GM12878 (cell line): ENCODE measurements at regions not wholly inside any gene's neighbourhood (a gene's known extent, or its start where the extent isn't known, plus 50 kb on each side); places are given as distances from the start of the nearest gene placed in this dataset.
A peak's percentile ranks its signal among the peaks of the same experiment; 100 is the strongest.

Experiments used
- ATAC-seq: fragments of 200-7000 bp; cut with Tn5 transposase; 3 replicates; pipeline ENCODE4 v1.9.1; 2020; ENCODE audit warnings: mild to moderate bottlenecking, moderate library complexity
- BruUV-seq: library from RNA; stranded (reverse); fragments of 400-500 nt; replicated peaks from 2 replicates; lab custom pipeline; 2021; lab: Mats Ljungman, UMichigan
- CTCF ChIA-PET: fragments of 300-600 bp; sonication (Branson Sonifier 250); formaldehyde crosslinking; extraction: SDS; loops from one replicate; lab custom pipeline; 2021; ENCODE audit warnings: inconsistent platforms; lab: Yijun Ruan, JAX
- POLR2A ChIA-PET: fragments of 350-600 bp; formaldehyde crosslinking; extraction: SDS; loops from one replicate; lab custom pipeline; 2021; ENCODE audit warnings: inconsistent platforms; lab: Charles Lee
- RAD21 ChIA-PET: fragments of 300-600 bp; sonication (Branson Sonifier 250); formaldehyde crosslinking; loops from one replicate; lab custom pipeline; 2023; ENCODE audit warnings: antibody characterized with exemption; ENCODE audit not compliant: unreplicated experiment; lab: Charles Lee
- SMC1A ChIA-PET: fragments of 300-600 bp; sonication (Branson Sonifier 250); formaldehyde crosslinking; loops from one replicate; lab custom pipeline; 2023; ENCODE audit not compliant: unreplicated experiment, uncharacterized antibody; lab: Charles Lee
- DNase-seq: peaks from one replicate; pipeline ENCODE4 v3.0.0-alpha.2; 2011; ENCODE audit warnings: low read depth, low spot score
- FAIRE-seq: peaks from 3 replicates; lab custom pipeline; 2011; peaks lifted over from hg19 to GRCh38; lab: Jason Lieb, UNC
- H2AFZ ChIP-seq: 2 replicates; pipeline ENCODE4 v1.6.0; 2011; ENCODE audit warnings: low read depth, low read length, control low read depth; ENCODE audit not compliant: control insufficient read depth
- H3K27ac ChIP-seq: 2 replicates; pipeline ENCODE4 v1.5.1; 2011; ENCODE audit warnings: control low read depth; ENCODE audit not compliant: control insufficient read depth, insufficient read depth
- H3K27me3 ChIP-seq, 2 experiments: replicated peaks in 1 of 2; 2 replicates each; pipeline versions ENCODE4 v1.6.0 to v1.6.1; 2011; ENCODE audit warnings: low read length in 1 of 2; ENCODE audit not compliant: control insufficient read depth in 2 of 2, insufficient read depth in 2 of 2
- H3K36me3 ChIP-seq, 2 experiments: 2 replicates each; pipeline ENCODE4 v1.5.1; 2011; ENCODE audit warnings: low read length in 1 of 2; ENCODE audit not compliant: control insufficient read depth in 2 of 2, insufficient read depth in 2 of 2
- H3K4me1 ChIP-seq: 2 replicates; pipeline ENCODE4 v1.6.1; 2011; ENCODE audit warnings: mild to moderate bottlenecking, low read length, moderate library complexity, mixed read lengths; ENCODE audit not compliant: control insufficient read depth, insufficient read depth
- H3K4me2 ChIP-seq: 2 replicates; pipeline ENCODE4 v1.6.0; 2011; ENCODE audit warnings: control low read depth; ENCODE audit not compliant: control insufficient read depth, insufficient read depth
- H3K4me3 ChIP-seq: fragments of 200-600 bp; sonication (generic); 2 replicates; pipeline ENCODE4 v1.5.1; 2016
- H3K79me2 ChIP-seq: 2 replicates; pipeline ENCODE4 v1.6.0; 2011; ENCODE audit warnings: low read length; ENCODE audit not compliant: control insufficient read depth, insufficient read depth
- H3K9ac ChIP-seq: 2 replicates; pipeline ENCODE4 v1.8.0; 2011; ENCODE audit warnings: low read length, control low read depth, mixed read lengths; ENCODE audit not compliant: control insufficient read depth, insufficient read depth
- H3K9me3 ChIP-seq: replicated peaks from 3 replicates; pipeline ENCODE4 v1.5.1; 2011; ENCODE audit warnings: mild to moderate bottlenecking, low read length; ENCODE audit not compliant: control insufficient read depth, insufficient read depth
- H4K20me1 ChIP-seq: 2 replicates; pipeline ENCODE4 v1.6.0; 2011; ENCODE audit not compliant: control insufficient read depth, insufficient read depth
- BMI1 ChIP-seq: fragments of 450-650 bp; IDR thresholded peaks from 2 replicates; pipeline ENCODE4 v1.6.1; 2016; ENCODE audit warnings: mild to moderate bottlenecking, moderate library complexity, borderline replicate concordance
- CBX5 ChIP-seq: sonication (generic); IDR thresholded peaks from 2 replicates; pipeline ENCODE4 v1.6.1; 2016; ENCODE audit warnings: low read depth, moderate library complexity, mild to moderate bottlenecking, inconsistent platforms
- CEBPB ChIP-seq, 2 experiments: fragments of 150-350 bp in 1 of 2; IDR thresholded peaks; 2 replicates each; pipeline ENCODE4 v1.6.1; 2012 to 2014; ENCODE audit warnings: low read depth in 2 of 2, low read length in 2 of 2, borderline replicate concordance in 1 of 2, inconsistent platforms in 1 of 2
- CHD2 ChIP-seq: IDR thresholded peaks from 2 replicates; pipeline ENCODE4 v1.6.1; 2011; ENCODE audit warnings: low read depth, low read length, improper control_type of control experiment, borderline replicate concordance
- MTA2 ChIP-seq: fragments of 450-650 bp; IDR thresholded peaks from 2 replicates; pipeline ENCODE4 v1.6.1; 2016; ENCODE audit warnings: low read depth, mild to moderate bottlenecking, moderate library complexity
- MYB ChIP-seq: fragments of 150-350 bp; IDR thresholded peaks from 2 replicates; pipeline ENCODE4 v1.6.1; 2014; ENCODE audit warnings: mild to moderate bottlenecking, low read depth, low read length, borderline replicate concordance
- RAD51 ChIP-seq: fragments of 450-650 bp; IDR thresholded peaks from 2 replicates; pipeline ENCODE4 v1.6.1; 2016; ENCODE audit warnings: moderate library complexity, mild to moderate bottlenecking, inconsistent platforms
- RB1 ChIP-seq: fragments of 450-650 bp; formaldehyde crosslinking; IDR thresholded peaks from 2 replicates; pipeline ENCODE4 v1.6.1; 2017; ENCODE audit warnings: mild to moderate bottlenecking, borderline replicate concordance
- RUNX3 ChIP-seq: IDR thresholded peaks from 2 replicates; pipeline ENCODE4 v1.6.1; 2012; ENCODE audit warnings: low read length, inconsistent platforms
- SIN3A ChIP-seq: IDR thresholded peaks from 2 replicates; pipeline ENCODE4 v1.6.1; 2012; ENCODE audit warnings: low read depth, low read length, improper control_type of control experiment
- SMARCA5 ChIP-seq: fragments of 450-650 bp; IDR thresholded peaks from 2 replicates; pipeline ENCODE4 v1.6.1; 2017; ENCODE audit warnings: mild to moderate bottlenecking
- SPI1 ChIP-seq: IDR thresholded peaks from 2 replicates; pipeline ENCODE4 v1.6.1; 2011; ENCODE audit warnings: low read depth, mild to moderate bottlenecking, low read length, moderate library complexity, borderline replicate concordance; ENCODE audit not compliant: insufficient read depth
- SREBF1 ChIP-seq: IDR thresholded peaks from 2 replicates; pipeline ENCODE4 v1.6.1; 2012; ENCODE audit warnings: mild to moderate bottlenecking, low read length
- WGBS: methylation state at CpG from one replicate; pipeline ENCODE4 v1.1.6; 2016; ENCODE audit warnings: low lambda C conversion rate; ENCODE audit not compliant: insufficient replicate concordance, insufficient coverage; ENCODE audit errors: missing lambda C conversion rate; 5-methylcytosine and 5-hydroxymethylcytosine counted together
- in situ Hi-C: fragments of 300-500 bp; cut with MboI; formaldehyde crosslinking; loops from 9 replicates; pipeline ENCODE4 v1.14.3; 2018; ENCODE audit warnings: mixed read lengths
- intact Hi-C: fragments of 100-400 bp; cut with micrococcal nuclease; formaldehyde crosslinking; loops from one replicate; pipeline ENCODE4 v1.14.2; 2022; ENCODE audit not compliant: unreplicated experiment
- TF ChIP-seq, protein P1 (sequence below): fragments of 450-650 bp; IDR thresholded peaks from 2 replicates; pipeline ENCODE4 v1.6.1; 2017; ENCODE audit warnings: borderline replicate concordance

DNA sequence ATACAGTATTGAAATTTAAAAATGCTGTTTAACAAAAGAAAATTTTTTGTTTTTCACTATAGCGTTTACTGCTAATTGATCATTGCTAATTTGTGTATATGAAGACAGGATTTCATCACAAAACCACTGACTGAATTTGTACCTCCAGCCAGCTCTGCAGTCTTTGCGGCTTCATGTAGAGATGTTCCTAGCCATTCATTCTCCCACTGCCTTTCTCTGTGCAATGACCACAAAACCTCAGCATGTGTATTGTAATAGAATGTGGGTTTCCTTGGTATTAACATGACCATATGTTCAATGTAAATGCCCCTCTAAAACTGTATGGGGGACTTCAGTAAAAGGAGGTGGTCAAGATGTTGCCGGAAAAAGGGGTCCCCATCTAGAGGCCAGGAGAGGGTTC, 81.1 kb upstream of the STEAP1B start:
- DNase-seq (no peak), FAIRE-seq (no peak), ATAC-seq (no peak)
- WGBS = 59% methylated on average over 3 of the region's 3 CpGs
- no peak overlapping the region for H2AFZ ChIP-seq
- no peaks in the 10 kb centered on the region for H3K79me2 ChIP-seq
- no peak overlapping the region for H3K27ac ChIP-seq
- peaks cover 1 to 7% of the 10 kb centered on the region in 2 experiments; a peak in 3 of 4 replicates for H3K27me3 ChIP-seq
- no peaks in the 10 kb centered on the region for H3K36me3 ChIP-seq
- BruUV-seq = no TSS peak
- no peaks in the 10 kb centered on the region; the same call in 2 of the 3 replicates for H3K9me3 ChIP-seq
- TF ChIP-seq BMI1 (no peak), RUNX3 (peak; percentile 30; the same call in 1 of the 2 replicates), CEBPB (IDR thresholded peaks at IDR 0.05; ENCODE audit: borderline replicate concordance in 1 of 2, low read depth in 2 of 2, low read length in 2 of 2) (no peak), SMARCA5 (no peak), SREBF1 (no peak), MTA2 (no peak), RB1 (no peak), MYB (no peak), SPI1 (no peak)
- RAD21 ChIA-PET = no interaction called here
- no peak overlapping the region for H3K4me3 ChIP-seq
- H3K9ac ChIP-seq = no peak overlapping the region
- no peak overlapping the region for H3K4me2 ChIP-seq
- SMC1A ChIA-PET = interaction anchor here (1.3 kb wide), 1 partner anchor 10 kb away, joined by 3 read pairs; no protein-coding TSS in a partner anchor
- in situ Hi-C loops = no loop called here
- H3K4me1 ChIP-seq = peaks cover 11% of the 10 kb centered on the region
- no peaks in the 10 kb centered on the region for H4K20me1 ChIP-seq
- POLR2A ChIA-PET = no interaction called here
- CTCF ChIA-PET = no interaction called here
- intact Hi-C loops = no loop called here

GRCh38 chr7:22579961-22580360, 80.0 kb upstream of the STEAP1B start:
- CTCF ChIA-PET = no interaction called here
- POLR2A ChIA-PET = no interaction called here
- no peak for ATAC-seq

More at GRCh38 chr7:22579961-22580360, 80.0 kb upstream of the STEAP1B start:
- H3K27ac ChIP-seq = no peak overlapping the region
- no peaks in the 10 kb centered on the region; the same call in 2 of the 3 replicates for H3K9me3 ChIP-seq
- H3K9ac ChIP-seq = no peak overlapping the region
- no peak for FAIRE-seq
- no peak overlapping the region for H3K4me3 ChIP-seq
- BruUV-seq = no TSS peak
- TF ChIP-seq, protein P1, sequence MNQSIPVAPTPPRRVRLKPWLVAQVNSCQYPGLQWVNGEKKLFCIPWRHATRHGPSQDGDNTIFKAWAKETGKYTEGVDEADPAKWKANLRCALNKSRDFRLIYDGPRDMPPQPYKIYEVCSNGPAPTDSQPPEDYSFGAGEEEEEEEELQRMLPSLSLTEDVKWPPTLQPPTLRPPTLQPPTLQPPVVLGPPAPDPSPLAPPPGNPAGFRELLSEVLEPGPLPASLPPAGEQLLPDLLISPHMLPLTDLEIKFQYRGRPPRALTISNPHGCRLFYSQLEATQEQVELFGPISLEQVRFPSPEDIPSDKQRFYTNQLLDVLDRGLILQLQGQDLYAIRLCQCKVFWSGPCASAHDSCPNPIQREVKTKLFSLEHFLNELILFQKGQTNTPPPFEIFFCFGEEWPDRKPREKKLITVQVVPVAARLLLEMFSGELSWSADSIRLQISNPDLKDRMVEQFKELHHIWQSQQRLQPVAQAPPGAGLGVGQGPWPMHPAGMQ = no peak
- TF ChIP-seq CEBPB (IDR thresholded peaks at IDR 0.05; ENCODE audit: borderline replicate concordance in 1 of 2, low read depth in 2 of 2, low read length in 2 of 2) (no peak), CBX5 (no peak), CHD2 (no peak), SIN3A (no peak), RAD51 (no peak)
- no peaks in the 10 kb centered on the region for H3K36me3 ChIP-seq
- no peak overlapping the region for H3K4me2 ChIP-seq
- in situ Hi-C loops = no loop called here
- no peaks in the 10 kb centered on the region for H3K79me2 ChIP-seq
- DNase-seq = no peak
- peaks cover 1 to 3% of the 10 kb centered on the region in 2 experiments; a peak in 3 of 4 replicates for H3K27me3 ChIP-seq
- no peak overlapping the region for H2AFZ ChIP-seq
- 53% methylated on average over 2 of the region's 2 CpGs for WGBS
- SMC1A ChIA-PET = interaction anchor here (1.3 kb wide), 1 partner anchor 9 kb away, joined by 3 read pairs; no protein-coding TSS in a partner anchor
- intact Hi-C loops = no loop called here
- no peaks in the 10 kb centered on the region for H4K20me1 ChIP-seq
- peaks cover 11% of the 10 kb centered on the region for H3K4me1 ChIP-seq
- RAD21 ChIA-PET = no interaction called here
